Activated naive CD4-positive, alpha-beta T cell treated with Interleukin-2 at 50 U/mL for 16 hours (primary cell): ENCODE measurements at regions not wholly inside any gene's neighbourhood (a gene's known extent, or its start where the extent isn't known, plus 50 kb on each side); places are given as distances from the start of the nearest gene placed in this dataset.

Experiments used
- DNase-seq: peaks from one replicate; pipeline ENCODE4 v3.0.0-alpha.2; 2020

DNA sequence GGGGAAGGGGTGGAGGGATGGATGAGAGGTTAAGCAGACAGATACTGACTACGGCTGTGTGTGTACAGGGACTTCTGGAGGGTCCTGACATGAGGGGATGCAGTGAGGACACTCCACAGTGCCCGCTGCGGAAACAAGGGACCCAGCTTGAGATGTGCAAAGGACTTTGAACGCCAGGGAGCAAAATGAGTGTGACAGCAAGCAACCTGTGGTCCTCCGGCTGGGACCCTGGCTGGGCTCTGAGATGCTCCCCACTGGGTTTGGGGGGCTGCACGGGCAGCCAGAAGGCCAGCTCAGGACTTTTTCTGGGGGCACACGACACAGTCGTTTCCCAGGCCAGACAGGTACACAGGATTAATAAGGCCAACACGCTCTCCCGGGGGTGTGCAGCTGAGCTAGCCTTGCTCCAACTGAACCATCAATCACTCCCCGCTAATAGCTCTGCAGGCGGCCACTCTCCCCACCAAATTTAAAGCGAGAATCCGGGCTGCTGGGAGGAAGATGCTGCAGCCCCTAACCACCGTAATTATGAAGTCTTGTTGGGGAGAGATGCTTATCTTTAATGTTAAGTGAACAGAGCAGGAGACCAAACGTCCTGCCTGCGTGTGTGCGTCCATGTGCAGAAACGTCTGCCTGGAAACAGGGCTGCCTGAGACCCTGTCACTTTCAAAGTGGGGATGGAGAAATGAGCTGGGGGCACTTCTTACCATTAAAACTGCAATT is 51.6 kb upstream of the DLK1 start:
- no peak for DNase-seq

DNA sequence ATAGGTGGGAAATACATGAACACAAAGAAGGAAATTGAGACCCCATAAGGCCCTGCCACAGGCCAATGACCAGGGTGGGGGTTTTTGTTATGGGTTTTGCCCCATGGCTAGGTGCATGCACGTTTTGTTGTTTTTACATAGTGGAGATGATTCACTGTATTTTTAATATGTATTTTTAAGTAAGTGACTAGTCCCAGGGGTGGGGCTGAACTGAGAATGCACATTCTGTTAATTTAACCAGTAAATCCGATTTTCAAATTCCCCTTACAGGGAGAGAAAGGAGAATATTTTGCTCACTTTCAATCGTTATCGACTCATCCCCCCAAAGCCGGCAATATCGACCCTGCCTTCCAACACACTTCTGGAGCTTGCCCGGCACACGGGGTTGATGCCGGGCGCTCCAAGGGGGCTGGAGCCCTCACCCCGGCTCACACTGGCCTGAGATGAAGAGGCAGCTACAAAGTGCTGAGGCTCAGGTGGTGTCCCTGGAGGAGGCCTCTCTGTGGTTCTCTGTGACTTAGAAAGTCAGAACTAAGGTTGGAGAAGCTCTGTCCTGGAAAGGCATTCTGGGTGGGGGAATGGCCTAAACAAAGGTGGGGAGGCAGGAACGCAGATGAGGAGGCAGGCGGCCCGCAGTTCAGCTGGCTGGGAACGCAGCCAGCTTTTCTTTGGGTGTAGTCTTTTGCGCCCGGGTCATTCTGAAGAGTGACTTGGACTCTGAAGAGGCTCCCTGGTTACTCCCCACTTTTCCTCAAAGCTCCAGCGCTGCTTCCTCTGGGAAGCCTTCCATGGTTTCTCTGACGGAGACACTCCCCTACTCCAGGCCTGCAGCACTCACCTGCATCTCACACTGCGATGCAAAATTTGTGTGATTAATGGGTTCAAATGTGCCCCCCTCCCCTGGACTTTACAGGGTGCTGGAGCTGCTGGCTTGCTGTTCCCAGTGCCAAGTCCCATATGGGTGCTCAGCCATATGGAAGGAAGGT is 50.7 kb upstream of the DLK1 start:
- DNase-seq: no peak
